ENCODE measurements at regions not wholly inside any gene's neighbourhood (a gene's known extent, or its start where the extent isn't known, plus 50 kb on each side); places are given as distances from the start of the nearest gene placed in this dataset.

GRCh38 chr7:156001496-156002260 lies 189.4 kb upstream of the SHH start:
- no peak for TF ChIP-seq CTCF (IDR thresholded peaks at IDR 0.05; ENCODE audit: low read depth, low read length, missing control alignments)
- Histone ChIP-seq H3K36me3 (replicated peaks) (no peaks in the 10 kb centered on the region), H3K27me3 (replicated peaks) (no peaks in the 10 kb centered on the region), H3K27ac (no peak overlapping the region), H3K4me3 (ENCODE audit: low read depth, low read length) (no peak overlapping the region)
- DNase-seq = no peak
- in situ Hi-C loops (cut with HindIII; ENCODE audit: low pct_ligation_motif_present, low sequenced_read_pairs) = no loop called here

GRCh38 chr7:156000601-156001396 lies 188.5 kb upstream of the SHH start:
- Histone ChIP-seq H3K36me3 (replicated peaks) (no peaks in the 10 kb centered on the region), H3K27me3 (replicated peaks) (no peaks in the 10 kb centered on the region), H3K4me3 (ENCODE audit: low read depth, low read length) (no peak overlapping the region), H3K27ac (no peak overlapping the region)
- no peak for TF ChIP-seq CTCF (IDR thresholded peaks at IDR 0.05; ENCODE audit: low read depth, low read length, missing control alignments)
- no peak for DNase-seq
- in situ Hi-C loops (cut with HindIII; ENCODE audit: low pct_ligation_motif_present, low sequenced_read_pairs) = no loop called here

GRCh38 chr7:155999631-156000489 lies 187.6 kb upstream of the SHH start:
- in situ Hi-C loops (cut with HindIII; ENCODE audit: low pct_ligation_motif_present, low sequenced_read_pairs) = no loop called here
- no peak for TF ChIP-seq CTCF (IDR thresholded peaks at IDR 0.05; ENCODE audit: low read depth, low read length, missing control alignments)
- no peak overlapping the region for H3K4me3 ChIP-seq (ENCODE audit: low read depth, low read length)
- DNase-seq = no peak
- H3K27me3 ChIP-seq (replicated peaks) = no peaks in the 10 kb centered on the region
- no peaks in the 10 kb centered on the region for H3K36me3 ChIP-seq (replicated peaks)
- H3K27ac ChIP-seq = no peak overlapping the region

- Histone ChIP-seq H3K4me3 (ENCODE audit: low read depth, low read length) (no peak overlapping the region), H3K36me3 (replicated peaks) (no peaks in the 10 kb centered on the region), H3K27me3 (replicated peaks) (no peaks in the 10 kb centered on the region), H3K27ac (no peak overlapping the region)
- TF ChIP-seq CTCF (IDR thresholded peaks at IDR 0.05; ENCODE audit: low read depth, low read length, missing control alignments) = no peak
- DNase-seq = no peak
- in situ Hi-C loops (cut with HindIII; ENCODE audit: low pct_ligation_motif_present, low sequenced_read_pairs) = no loop called here
Observed at GRCh38 chr7:155998766-155999630, 186.7 kb upstream of the SHH start.

GRCh38 chr7:155998328-155998691 lies 186.0 kb upstream of the SHH start:
- H3K27me3 ChIP-seq (replicated peaks) = no peaks in the 10 kb centered on the region
- H3K36me3 ChIP-seq (replicated peaks) = no peaks in the 10 kb centered on the region
- no peak overlapping the region for H3K4me3 ChIP-seq (ENCODE audit: low read depth, low read length)
- in situ Hi-C loops (cut with HindIII; ENCODE audit: low pct_ligation_motif_present, low sequenced_read_pairs) = no loop called here
- H3K27ac ChIP-seq = no peak overlapping the region
- DNase-seq = no peak
- no peak for TF ChIP-seq CTCF (IDR thresholded peaks at IDR 0.05; ENCODE audit: low read depth, low read length, missing control alignments)

All from brain microvascular endothelial cell (primary cell).